Loucy (cell line): ENCODE measurements at regions not wholly inside any gene's neighbourhood (a gene's known extent, or its start where the extent isn't known, plus 50 kb on each side); places are given as distances from the start of the nearest gene placed in this dataset.

Experiments
- H2AFZ ChIP-seq: fragments of 200-600 bp; sonication (generic); 2 replicates; pipeline ENCODE4 v1.6.0; 2016; ENCODE audit warnings: antibody characterized with exemption, mild to moderate bottlenecking, low read length, moderate library complexity
- H3F3A ChIP-seq: fragments of 200-600 bp; 2 replicates; pipeline ENCODE4 v1.6.0; 2016; ENCODE audit warnings: antibody characterized with exemption, low read depth, mild to moderate bottlenecking
- H3K27me3 ChIP-seq: fragments of 200-600 bp; sonication (generic); 2 replicates; pipeline ENCODE4 v1.6.1; 2014; ENCODE audit warnings: low read length, mild to moderate bottlenecking; ENCODE audit not compliant: insufficient read depth, poor library complexity, severe bottlenecking
- H3K36me3 ChIP-seq: fragments of 200-600 bp; sonication (generic); 2 replicates; pipeline ENCODE4 v1.6.1; 2016; ENCODE audit warnings: low read length; ENCODE audit not compliant: insufficient read depth
- H3K4me1 ChIP-seq: fragments of 200-600 bp; sonication (generic); 2 replicates; pipeline ENCODE4 v1.5.1; 2014; ENCODE audit warnings: low read length, mild to moderate bottlenecking; ENCODE audit not compliant: insufficient read depth, poor library complexity, severe bottlenecking
- H3K4me2 ChIP-seq: fragments of 200-600 bp; sonication (generic); 2 replicates; pipeline ENCODE4 v1.6.0; 2014; ENCODE audit warnings: antibody characterized with exemption, low read length, low read depth, mild to moderate bottlenecking; ENCODE audit not compliant: poor library complexity, severe bottlenecking
- H3K4me3 ChIP-seq: fragments of 200-600 bp; sonication (generic); 2 replicates; pipeline ENCODE4 v1.5.1; 2014; ENCODE audit warnings: low read length, mild to moderate bottlenecking, mixed read lengths; ENCODE audit not compliant: poor library complexity, severe bottlenecking
- H3K79me2 ChIP-seq: fragments of 200-600 bp; sonication (generic); 2 replicates; pipeline ENCODE4 v1.6.1; 2014; ENCODE audit warnings: low read length; ENCODE audit not compliant: insufficient read depth
- H3K9ac ChIP-seq: fragments of 200-600 bp; sonication (generic); 2 replicates; pipeline ENCODE4 v1.6.0; 2014; ENCODE audit warnings: mild to moderate bottlenecking, low read depth, low read length, moderate library complexity; ENCODE audit not compliant: poor library complexity, severe bottlenecking
- H3K9me2 ChIP-seq: fragments of 200-600 bp; sonication (generic); replicated peaks from 2 replicates; pipeline ENCODE4 v1.6.1; 2016; ENCODE audit warnings: low read depth, low read length, mixed read lengths
- H3K9me3 ChIP-seq: fragments of 200-600 bp; sonication (generic); 2 replicates; pipeline ENCODE4 v1.6.1; 2014; ENCODE audit warnings: mild to moderate bottlenecking, antibody characterized with exemption, low read length, low read depth; ENCODE audit not compliant: insufficient read depth
- H4K20me1 ChIP-seq: fragments of 200-600 bp; sonication (generic); 2 replicates; pipeline ENCODE4 v1.6.0; 2014; ENCODE audit warnings: antibody characterized with exemption, low read length, mild to moderate bottlenecking; ENCODE audit not compliant: insufficient read depth, poor library complexity, severe bottlenecking
- CTCF ChIP-seq: fragments of 200-600 bp; sonication (generic); conservative IDR thresholded peaks from 2 replicates; pipeline ENCODE4 v1.5.1; 2014; ENCODE audit warnings: mild to moderate bottlenecking, antibody characterized with exemption, low read length
- EZH2phosphoT487 ChIP-seq: fragments of 200-600 bp; IDR thresholded peaks from 2 replicates; pipeline ENCODE4 v1.6.1; 2018; ENCODE audit warnings: antibody characterized with exemption, mild to moderate bottlenecking, moderate library complexity, borderline replicate concordance

- no peaks in the 10 kb centered on the region for H4K20me1 ChIP-seq
- H3K4me3 ChIP-seq: no peak overlapping the region
- H3K9me3 ChIP-seq: no peaks in the 10 kb centered on the region
- no peak overlapping the region for H2AFZ ChIP-seq
- no peaks in the 10 kb centered on the region for H3K36me3 ChIP-seq
- no peaks in the 10 kb centered on the region for H3F3A ChIP-seq
- no peaks in the 10 kb centered on the region for H3K27me3 ChIP-seq
- H3K4me2 ChIP-seq: no peak overlapping the region
- no peaks in the 10 kb centered on the region for H3K79me2 ChIP-seq
- H3K9ac ChIP-seq: no peak overlapping the region
- H3K4me1 ChIP-seq: no peaks in the 10 kb centered on the region
- H3K9me2 ChIP-seq: no peaks in the 10 kb centered on the region
- no peak for TF ChIP-seq CTCF
- TF ChIP-seq EZH2phosphoT487: no peak
These were observed 2085.4 kb upstream of the RAG2 start for GRCh38 chr11:38683484-38683883.

GRCh38 chr11:38680746-38681145 lies 2082.7 kb upstream of the RAG2 start:
- no peaks in the 10 kb centered on the region for H3K27me3 ChIP-seq
- H4K20me1 ChIP-seq: no peaks in the 10 kb centered on the region
- no peak overlapping the region for H2AFZ ChIP-seq
- H3K9me3 ChIP-seq: no peaks in the 10 kb centered on the region
- H3K4me2 ChIP-seq: no peak overlapping the region
- TF ChIP-seq EZH2phosphoT487 (no peak), CTCF (no peak)
- H3K36me3 ChIP-seq: no peaks in the 10 kb centered on the region
- H3K4me1 ChIP-seq: no peaks in the 10 kb centered on the region
- no peak overlapping the region for H3K9ac ChIP-seq
- H3K9me2 ChIP-seq: no peaks in the 10 kb centered on the region
- H3F3A ChIP-seq: no peaks in the 10 kb centered on the region
- no peak overlapping the region for H3K4me3 ChIP-seq
- no peaks in the 10 kb centered on the region for H3K79me2 ChIP-seq

- H4K20me1 ChIP-seq: no peaks in the 10 kb centered on the region
- H3K9me2 ChIP-seq: no peaks in the 10 kb centered on the region
- H3K9ac ChIP-seq: no peak overlapping the region
- H2AFZ ChIP-seq: no peak overlapping the region
- H3K4me2 ChIP-seq: no peak overlapping the region
- H3K9me3 ChIP-seq: no peaks in the 10 kb centered on the region
- no peaks in the 10 kb centered on the region for H3K27me3 ChIP-seq
- H3K4me3 ChIP-seq: no peak overlapping the region
- H3K79me2 ChIP-seq: no peaks in the 10 kb centered on the region
- no peaks in the 10 kb centered on the region for H3K36me3 ChIP-seq
- no peak for TF ChIP-seq CTCF
- no peak for TF ChIP-seq EZH2phosphoT487
- H3K4me1 ChIP-seq: no peaks in the 10 kb centered on the region
- H3F3A ChIP-seq: no peaks in the 10 kb centered on the region
These were observed 2082.1 kb upstream of the RAG2 start for GRCh38 chr11:38680166-38680565.
